Esophagus muscularis mucosa (tissue), 4 donors: ENCODE measurements at regions not wholly inside any gene's neighbourhood (a gene's known extent, or its start where the extent isn't known, plus 50 kb on each side); places are given as distances from the start of the nearest gene placed in this dataset.
"Not testable (repeated sequence)": the region's sequence is repeated elsewhere in the genome, so short reads cannot be mapped to it uniquely, and the experiment has no call there.

ENCODE experiments used
- DNase-seq: peaks from one replicate; pipeline ENCODE4 v3.0.0-alpha.2; 2017; ENCODE audit errors: extremely low spot score
- H3K27ac ChIP-seq, 4 donors: fragments of 200-600 bp; sonication (generic); replicated peaks in 1 of 4; 1 replicate in 3 of 4; 2 replicates in 1 of 4; pipeline ENCODE4 v1.5.1; 2016 to 2019; ENCODE audit warnings: mild to moderate bottlenecking in 1 of 4
- H3K27me3 ChIP-seq, 4 donors: fragments of 200-600 bp; sonication (generic); one replicate each; pipeline versions ENCODE4 v1.5.1 to v1.6.0; 2016 to 2019
- H3K36me3 ChIP-seq, 4 donors: fragments of 200-600 bp; sonication (generic); one replicate each; pipeline ENCODE4 v1.5.1; 2016 to 2019
- H3K4me1 ChIP-seq, 4 donors: fragments of 200-600 bp; sonication (generic); one replicate each; pipeline ENCODE4 v1.5.1; 2016 to 2019
- H3K4me3 ChIP-seq, 4 donors: fragments of 200-600 bp; sonication (generic); 1 replicate in 2 of 4; 2 replicates in 2 of 4; pipeline ENCODE4 v1.5.1; 2016 to 2019; ENCODE audit warnings: mild to moderate bottlenecking in 4 of 4, moderate library complexity in 1 of 4
- H3K9me3 ChIP-seq, 4 donors: fragments of 200-600 bp; sonication (generic); 1 replicate in 3 of 4; 2 replicates in 1 of 4; pipeline ENCODE4 v1.5.1; 2016 to 2019
- EP300 ChIP-seq: sonication (generic); formaldehyde crosslinking; IDR thresholded peaks from one replicate; pipeline ENCODE4 v1.6.1; 2017; ENCODE audit warnings: antibody characterized with exemption
- POLR2A ChIP-seq: fragments of 450-650 bp; IDR thresholded peaks from one replicate; pipeline ENCODE4 v1.6.1; 2017; ENCODE audit warnings: antibody characterized with exemption, moderate library complexity, mild to moderate bottlenecking, low read depth
- POLR2AphosphoS5 ChIP-seq, 2 donors: sonication (generic); formaldehyde crosslinking; IDR thresholded peaks; one replicate each; pipeline ENCODE4 v1.6.1; 2017; ENCODE audit warnings: antibody characterized with exemption in 2 of 2
- whole genome bisulfite sequencing: methylation state at CpG from one replicate; pipeline ENCODE4 v1.1.5; 2018; 5-methylcytosine and 5-hydroxymethylcytosine counted together
- intact Hi-C: fragments of 100-400 bp; cut with DNase I; formaldehyde crosslinking; loops from one replicate; pipeline ENCODE4 v1.15.1; 2023
- TF ChIP-seq, protein P1 (sequence below), 3 experiments: fragments of 200-600 bp in 2 of 3; fragments of 450-650 bp in 1 of 3; sonication (generic) in 2 of 3; IDR thresholded peaks; one replicate each; pipeline ENCODE4 v1.5.1; 2017 to 2019; ENCODE audit warnings: antibody characterized with exemption in 3 of 3, mild to moderate bottlenecking in 2 of 3, moderate library complexity in 1 of 3

DNA sequence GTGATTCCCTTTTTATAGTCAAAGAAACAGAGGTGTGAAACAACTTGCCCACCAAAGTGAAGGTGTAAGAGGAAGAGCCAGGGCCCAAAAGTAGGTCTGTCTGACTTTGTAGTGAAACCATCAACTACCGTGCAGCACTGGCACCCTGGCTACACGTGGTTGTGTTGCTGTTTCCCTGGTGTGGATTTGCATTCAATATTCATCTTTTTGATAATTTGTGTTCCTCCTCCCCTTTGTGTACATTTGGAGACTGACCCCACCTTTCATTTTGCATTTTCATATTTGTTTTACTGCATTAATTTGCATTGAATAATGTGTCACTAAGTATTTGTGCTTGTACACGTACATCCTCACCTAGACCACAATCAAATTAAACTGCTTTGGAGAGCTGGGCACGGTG, 873.8 kb upstream of the WWC1 start:
- H3K36me3 ChIP-seq: no peaks in the 10 kb centered on the region
- H3K27me3 ChIP-seq: no peaks in the 10 kb centered on the region
- H3K27ac ChIP-seq: no peak overlapping the region
- WGBS: 90% methylated on average over 4 of the region's 4 CpGs
- DNase-seq: no peak
- TF ChIP-seq EP300 (no peak), POLR2AphosphoS5 (IDR thresholded peaks at IDR 0.05) (no peak), POLR2A (no peak)
- TF ChIP-seq, protein P1, sequence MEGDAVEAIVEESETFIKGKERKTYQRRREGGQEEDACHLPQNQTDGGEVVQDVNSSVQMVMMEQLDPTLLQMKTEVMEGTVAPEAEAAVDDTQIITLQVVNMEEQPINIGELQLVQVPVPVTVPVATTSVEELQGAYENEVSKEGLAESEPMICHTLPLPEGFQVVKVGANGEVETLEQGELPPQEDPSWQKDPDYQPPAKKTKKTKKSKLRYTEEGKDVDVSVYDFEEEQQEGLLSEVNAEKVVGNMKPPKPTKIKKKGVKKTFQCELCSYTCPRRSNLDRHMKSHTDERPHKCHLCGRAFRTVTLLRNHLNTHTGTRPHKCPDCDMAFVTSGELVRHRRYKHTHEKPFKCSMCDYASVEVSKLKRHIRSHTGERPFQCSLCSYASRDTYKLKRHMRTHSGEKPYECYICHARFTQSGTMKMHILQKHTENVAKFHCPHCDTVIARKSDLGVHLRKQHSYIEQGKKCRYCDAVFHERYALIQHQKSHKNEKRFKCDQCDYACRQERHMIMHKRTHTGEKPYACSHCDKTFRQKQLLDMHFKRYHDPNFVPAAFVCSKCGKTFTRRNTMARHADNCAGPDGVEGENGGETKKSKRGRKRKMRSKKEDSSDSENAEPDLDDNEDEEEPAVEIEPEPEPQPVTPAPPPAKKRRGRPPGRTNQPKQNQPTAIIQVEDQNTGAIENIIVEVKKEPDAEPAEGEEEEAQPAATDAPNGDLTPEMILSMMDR (IDR thresholded peaks at IDR 0.05): no peak
- no peak overlapping the region for H3K4me3 ChIP-seq
- no peaks in the 10 kb centered on the region for H3K9me3 ChIP-seq
- intact Hi-C loops: no loop called here
- no peaks in the 10 kb centered on the region for H3K4me1 ChIP-seq

DNA sequence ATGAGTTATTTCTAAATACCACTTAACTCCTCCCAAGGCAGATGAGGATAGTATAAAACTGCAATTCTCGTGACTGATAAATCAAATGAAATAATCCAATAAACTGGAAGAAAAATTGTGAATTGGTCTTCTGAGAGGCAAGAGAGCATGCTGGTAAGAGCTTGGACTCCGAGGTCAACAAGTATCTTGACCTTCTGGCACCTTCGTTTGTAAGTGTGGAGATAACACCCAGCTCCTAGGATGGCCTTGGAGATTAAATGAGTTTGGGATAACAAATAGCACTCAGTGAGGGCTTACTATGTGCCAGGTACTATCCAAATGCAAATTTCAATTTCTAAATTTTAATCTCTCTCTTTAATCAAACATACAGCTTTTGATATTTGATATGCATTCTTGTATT, 866.3 kb upstream of the WWC1 start:
- no peak overlapping the region for H3K27ac ChIP-seq
- 43% methylated on average over 3 of the region's 3 CpGs for WGBS
- H3K4me1 ChIP-seq: no peaks in the 10 kb centered on the region
- no peaks in the 10 kb centered on the region for H3K36me3 ChIP-seq
- intact Hi-C loops: no loop called here
- H3K9me3 ChIP-seq: no peaks in the 10 kb centered on the region
- DNase-seq: no peak
- no peaks in the 10 kb centered on the region for H3K27me3 ChIP-seq
- no peak overlapping the region for H3K4me3 ChIP-seq
- no peak for TF ChIP-seq POLR2AphosphoS5 (IDR thresholded peaks at IDR 0.05)

DNA sequence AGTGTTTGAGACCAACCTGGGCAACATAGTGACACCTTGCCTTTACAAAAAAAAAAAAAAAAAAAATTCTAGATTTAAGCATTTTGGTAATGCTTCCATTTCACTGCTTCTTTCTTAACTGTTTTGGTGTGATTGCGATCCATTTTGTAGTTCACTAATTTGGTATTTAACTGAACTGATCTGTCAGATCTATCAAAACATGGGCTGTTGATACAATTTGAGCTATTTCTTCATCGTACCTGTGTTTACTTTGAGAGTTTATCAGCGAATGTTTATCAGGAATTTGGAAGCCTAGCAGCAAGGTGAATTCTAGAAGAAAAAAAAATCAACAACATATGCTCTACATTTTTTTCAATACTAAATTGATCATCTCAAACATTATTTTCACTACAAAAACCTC, 864.9 kb upstream of the WWC1 start:
- DNase-seq: no peak
- no peaks in the 10 kb centered on the region for H3K9me3 ChIP-seq
- H3K4me1 ChIP-seq: no peaks in the 10 kb centered on the region
- WGBS: 80% methylated on average over 3 of the region's 3 CpGs
- no peaks in the 10 kb centered on the region for H3K36me3 ChIP-seq
- no peak overlapping the region for H3K4me3 ChIP-seq
- no peaks in the 10 kb centered on the region for H3K27me3 ChIP-seq
- no peak overlapping the region for H3K27ac ChIP-seq
- TF ChIP-seq, protein P1 (IDR thresholded peaks at IDR 0.05): no peak
- TF ChIP-seq POLR2A: no peak
- no peak for TF ChIP-seq EP300
- TF ChIP-seq POLR2AphosphoS5 (IDR thresholded peaks at IDR 0.05): no peak
- intact Hi-C loops: no loop called here

DNA sequence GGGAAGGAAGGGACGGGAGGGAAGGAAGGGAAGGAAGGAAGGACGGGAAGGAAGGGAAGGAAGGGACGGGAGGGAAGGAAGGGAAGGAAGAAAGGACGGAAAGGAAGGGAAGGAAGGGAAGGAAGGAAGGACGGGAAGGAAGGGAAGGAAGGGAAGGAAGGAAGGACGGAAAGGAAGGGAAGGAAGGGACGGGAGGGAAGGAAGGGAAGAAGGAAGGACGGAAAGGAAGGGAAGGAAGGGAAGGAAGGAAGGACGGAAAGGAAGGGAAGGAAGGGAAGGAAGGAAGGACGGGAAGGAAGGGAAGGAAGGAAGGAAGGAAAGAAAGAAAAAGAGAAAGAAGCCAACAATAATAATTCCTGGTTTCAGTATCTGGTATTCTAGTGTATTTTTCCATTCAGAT, 863.8 kb upstream of the WWC1 start:
- H3K36me3 ChIP-seq, intact Hi-C loops, H3K27ac ChIP-seq, H3K9me3 ChIP-seq, H3K4me1 ChIP-seq, H3K4me3 ChIP-seq, DNase-seq, H3K27me3 ChIP-seq: not testable (repeated sequence)
- WGBS: 90% methylated on average over 10 of the region's 10 CpGs

DNA sequence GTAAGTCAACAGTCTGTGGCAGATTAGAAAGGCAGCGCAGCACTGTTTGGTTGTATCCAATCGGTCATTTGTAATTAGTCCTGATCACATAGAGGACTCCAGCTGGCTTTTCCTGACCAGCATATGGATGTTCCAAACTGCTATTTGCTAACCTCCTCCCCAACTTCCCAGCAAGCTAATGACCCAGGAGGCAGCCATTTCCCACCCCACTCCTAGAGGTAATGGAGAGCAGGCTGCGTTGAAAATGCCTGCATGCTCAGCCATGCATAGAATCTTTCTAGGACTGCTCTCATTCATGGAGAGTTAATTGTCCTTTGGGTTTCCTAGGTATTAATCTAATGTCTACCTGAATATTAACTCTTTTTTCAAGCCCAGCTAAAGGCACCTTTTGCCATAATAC, 850.6 kb upstream of the WWC1 start:
- 50% methylated on average over 3 of the region's 3 CpGs for WGBS
- Histone ChIP-seq H3K27ac (no peak overlapping the region), H3K4me1 (no peaks in the 10 kb centered on the region), H3K27me3 (no peaks in the 10 kb centered on the region), H3K4me3 (no peak overlapping the region), H3K9me3 (no peaks in the 10 kb centered on the region), H3K36me3 (no peaks in the 10 kb centered on the region)
- TF ChIP-seq EP300 (no peak), POLR2A (no peak), POLR2AphosphoS5 (IDR thresholded peaks at IDR 0.05) (no peak)
- TF ChIP-seq, protein P1 (IDR thresholded peaks at IDR 0.05): no peak
- intact Hi-C loops: no loop called here
- no peak for DNase-seq

DNA sequence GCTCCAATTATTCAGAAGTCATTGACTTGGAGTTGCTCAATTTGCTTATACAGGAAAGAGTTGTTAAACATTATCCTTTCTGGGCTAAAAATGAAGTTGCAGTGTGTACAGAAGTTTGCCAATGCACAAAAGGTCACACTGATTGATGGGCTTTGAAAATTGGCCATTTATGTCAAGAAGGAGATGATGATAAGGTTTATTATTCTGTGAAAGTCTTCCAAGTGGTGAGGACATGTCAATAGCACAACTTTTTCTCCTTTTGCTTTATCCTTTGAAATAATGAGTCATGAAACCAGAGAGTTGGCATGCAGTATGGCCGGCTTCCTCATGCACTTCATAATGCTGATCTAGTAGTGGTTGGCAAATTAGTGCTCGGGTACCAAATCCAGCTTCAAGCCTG, 848.5 kb upstream of the WWC1 start:
- H3K9me3 ChIP-seq: no peaks in the 10 kb centered on the region

More for the DNA sequence above, 848.5 kb upstream of the WWC1 start:
- TF ChIP-seq, protein P1 (IDR thresholded peaks at IDR 0.05): no peak
- TF ChIP-seq POLR2A (no peak), POLR2AphosphoS5 (IDR thresholded peaks at IDR 0.05) (no peak), EP300 (no peak)
- H3K4me1 ChIP-seq: no peaks in the 10 kb centered on the region
- H3K27me3 ChIP-seq: no peaks in the 10 kb centered on the region
- no peaks in the 10 kb centered on the region for H3K36me3 ChIP-seq
- no peak overlapping the region for H3K27ac ChIP-seq
- no peak for DNase-seq
- H3K4me3 ChIP-seq: no peak overlapping the region
- 82% methylated on average over 2 of the region's 2 CpGs for WGBS
- intact Hi-C loops: no loop called here
